Glutamatergic neuron (in vitro differentiated cells): ENCODE measurements at regions not wholly inside any gene's neighbourhood (a gene's known extent, or its start where the extent isn't known, plus 50 kb on each side); places are given as distances from the start of the nearest gene placed in this dataset.
"Not testable (repeated sequence)": the region's sequence is repeated elsewhere in the genome, so short reads cannot be mapped to it uniquely, and the experiment has no call there.

Experiments
- DNase-seq: peaks from one replicate; pipeline ENCODE4 v3.0.0; 2022
- H3K27ac Mint-ChIP-seq: one replicate; pipeline ENCODE4 v1.8.0; 2020; ENCODE audit warnings: mild to moderate bottlenecking, mixed read lengths, inconsistent platforms; ENCODE audit not compliant: unreplicated experiment
- H3K27me3 Mint-ChIP-seq: one replicate; pipeline ENCODE4 v1.8.0; 2020; ENCODE audit warnings: mild to moderate bottlenecking, moderate library complexity, mixed read lengths, inconsistent platforms; ENCODE audit not compliant: unreplicated experiment
- H3K36me3 Mint-ChIP-seq: one replicate; pipeline ENCODE4 v1.8.0; 2020; ENCODE audit warnings: mild to moderate bottlenecking, mixed read lengths, inconsistent platforms; ENCODE audit not compliant: unreplicated experiment
- H3K4me1 Mint-ChIP-seq: one replicate; pipeline ENCODE4 v1.8.0; 2020; ENCODE audit warnings: mild to moderate bottlenecking, low read depth, mixed read lengths, inconsistent platforms; ENCODE audit not compliant: unreplicated experiment
- H3K4me3 Mint-ChIP-seq: one replicate; pipeline ENCODE4 v1.8.0; 2020; ENCODE audit warnings: mild to moderate bottlenecking, mixed read lengths, inconsistent platforms; ENCODE audit not compliant: unreplicated experiment
- H3K9me3 Mint-ChIP-seq: one replicate; pipeline ENCODE4 v1.8.0; 2020; ENCODE audit warnings: mild to moderate bottlenecking, moderate library complexity, mixed read lengths, inconsistent platforms; ENCODE audit not compliant: unreplicated experiment
- TF ChIP-seq, protein P1 (sequence below): fragments of 200-600 bp; sonication (generic); IDR thresholded peaks from one replicate; pipeline ENCODE4 v1.5.0; 2021; ENCODE audit not compliant: partially characterized antibody, unreplicated experiment

DNA sequence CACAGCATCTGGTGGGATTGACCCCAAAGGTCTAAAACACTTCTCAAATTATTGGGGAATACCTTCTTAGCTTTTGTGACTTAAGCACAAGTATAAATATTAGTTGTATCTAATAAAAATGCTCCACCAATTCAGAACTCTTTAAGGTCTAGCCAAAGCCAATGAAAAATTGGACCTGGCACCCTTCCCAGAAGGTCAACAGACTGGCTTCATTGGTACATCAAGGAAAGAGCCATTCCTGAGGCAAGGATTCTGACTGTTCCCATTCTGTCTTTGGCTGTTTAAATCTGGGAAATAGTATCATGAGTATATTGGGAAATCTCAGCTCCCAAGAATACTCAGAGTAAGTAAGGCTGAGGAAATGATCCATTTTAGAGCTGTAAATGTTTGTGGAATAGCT lies 153.0 kb upstream of the TRPC5 start:
- no peak for DNase-seq
- Mint-ChIP-seq H3K27ac (no peak overlapping the region), H3K27me3 (no peaks in the 10 kb centered on the region), H3K36me3 (no peaks in the 10 kb centered on the region), H3K4me1 (no peaks in the 10 kb centered on the region), H3K9me3 (no peaks in the 10 kb centered on the region), H3K4me3 (no peak overlapping the region)
- TF ChIP-seq, protein P1, sequence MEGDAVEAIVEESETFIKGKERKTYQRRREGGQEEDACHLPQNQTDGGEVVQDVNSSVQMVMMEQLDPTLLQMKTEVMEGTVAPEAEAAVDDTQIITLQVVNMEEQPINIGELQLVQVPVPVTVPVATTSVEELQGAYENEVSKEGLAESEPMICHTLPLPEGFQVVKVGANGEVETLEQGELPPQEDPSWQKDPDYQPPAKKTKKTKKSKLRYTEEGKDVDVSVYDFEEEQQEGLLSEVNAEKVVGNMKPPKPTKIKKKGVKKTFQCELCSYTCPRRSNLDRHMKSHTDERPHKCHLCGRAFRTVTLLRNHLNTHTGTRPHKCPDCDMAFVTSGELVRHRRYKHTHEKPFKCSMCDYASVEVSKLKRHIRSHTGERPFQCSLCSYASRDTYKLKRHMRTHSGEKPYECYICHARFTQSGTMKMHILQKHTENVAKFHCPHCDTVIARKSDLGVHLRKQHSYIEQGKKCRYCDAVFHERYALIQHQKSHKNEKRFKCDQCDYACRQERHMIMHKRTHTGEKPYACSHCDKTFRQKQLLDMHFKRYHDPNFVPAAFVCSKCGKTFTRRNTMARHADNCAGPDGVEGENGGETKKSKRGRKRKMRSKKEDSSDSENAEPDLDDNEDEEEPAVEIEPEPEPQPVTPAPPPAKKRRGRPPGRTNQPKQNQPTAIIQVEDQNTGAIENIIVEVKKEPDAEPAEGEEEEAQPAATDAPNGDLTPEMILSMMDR, result no peak

- no peak for DNase-seq
- H3K9me3 Mint-ChIP-seq, result no peaks in the 10 kb centered on the region
- no peaks in the 10 kb centered on the region for H3K27me3 Mint-ChIP-seq
- H3K36me3 Mint-ChIP-seq, result no peaks in the 10 kb centered on the region
- TF ChIP-seq, protein P1, result no peak
- H3K27ac Mint-ChIP-seq, result no peak overlapping the region
- H3K4me1 Mint-ChIP-seq, result no peaks in the 10 kb centered on the region
- no peak overlapping the region for H3K4me3 Mint-ChIP-seq
Measured at GRCh38 chrX:112233164-112233563, 150.6 kb upstream of the TRPC5 start.

DNA sequence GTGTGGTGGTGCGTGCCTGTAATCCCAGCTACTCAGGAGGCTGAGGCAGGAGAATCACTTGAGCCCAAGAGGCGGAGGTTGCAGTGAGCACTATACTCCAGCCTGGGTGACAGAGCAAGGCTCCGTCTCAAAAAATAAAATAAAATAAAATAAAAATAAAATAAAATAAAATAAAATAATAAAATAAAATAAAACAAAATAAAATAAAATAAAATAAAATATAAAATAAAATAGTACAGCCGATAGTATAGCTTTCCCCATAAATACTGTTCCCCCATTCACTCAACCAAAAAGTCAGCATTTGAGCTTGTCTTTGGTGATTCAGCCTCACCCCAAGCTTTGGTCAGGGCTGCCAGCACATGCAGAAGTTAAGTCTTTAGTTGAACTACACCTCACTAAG lies 144.2 kb upstream of the TRPC5 start:
- H3K4me3 Mint-ChIP-seq, DNase-seq, H3K27me3 Mint-ChIP-seq, H3K27ac Mint-ChIP-seq, H3K36me3 Mint-ChIP-seq, H3K4me1 Mint-ChIP-seq, H3K9me3 Mint-ChIP-seq: not testable (repeated sequence)

DNA sequence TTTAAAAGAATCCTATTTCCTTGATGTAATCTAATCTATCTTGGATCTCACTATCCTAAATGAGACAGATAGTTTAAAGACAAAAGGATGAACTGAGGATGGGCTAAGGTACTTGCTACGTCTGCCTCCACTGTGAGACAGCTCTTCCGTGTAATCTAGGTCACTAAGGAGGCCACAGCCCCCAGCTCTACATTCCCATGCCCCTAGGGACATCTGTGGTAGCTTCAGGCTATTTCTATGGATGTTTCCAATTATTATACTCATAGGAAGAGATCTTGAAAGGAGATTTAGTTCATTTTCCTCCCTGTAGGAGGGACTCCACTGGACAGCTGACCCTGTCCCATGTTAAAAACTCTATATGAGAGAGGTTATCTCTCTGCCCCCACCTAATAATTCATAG lies 140.8 kb upstream of the TRPC5 start:
- no peaks in the 10 kb centered on the region for H3K27me3 Mint-ChIP-seq
- no peak overlapping the region for H3K27ac Mint-ChIP-seq
- H3K9me3 Mint-ChIP-seq, result no peaks in the 10 kb centered on the region

DNA sequence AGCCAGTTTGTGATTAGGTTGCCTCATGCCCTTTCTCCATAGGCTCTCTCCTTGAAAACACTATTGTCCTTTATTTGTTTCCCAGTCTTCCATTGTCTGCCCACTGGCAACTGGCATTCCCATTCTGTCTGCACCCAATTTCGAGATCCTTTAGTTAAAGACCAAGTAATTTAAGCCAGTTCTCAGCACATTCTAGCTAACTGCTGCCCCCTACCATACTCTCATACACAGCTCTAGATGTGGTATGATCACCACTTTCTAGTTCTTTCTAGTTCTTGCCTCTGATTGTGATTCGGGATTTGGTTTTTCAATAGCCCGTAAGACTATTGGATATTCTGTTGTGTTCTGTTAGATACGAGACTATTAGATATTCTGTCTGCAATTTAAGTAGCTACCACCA lies 135.8 kb upstream of the TRPC5 start:
- no peaks in the 10 kb centered on the region for H3K9me3 Mint-ChIP-seq
- no peak overlapping the region for H3K27ac Mint-ChIP-seq
- H3K36me3 Mint-ChIP-seq, result no peaks in the 10 kb centered on the region
- DNase-seq, result no peak
- H3K4me3 Mint-ChIP-seq, result no peak overlapping the region
- TF ChIP-seq, protein P1, result no peak
- no peaks in the 10 kb centered on the region for H3K27me3 Mint-ChIP-seq
- peaks cover 2% of the 10 kb centered on the region for H3K4me1 Mint-ChIP-seq

More for the DNA sequence above, 140.8 kb upstream of the TRPC5 start:
- Mint-ChIP-seq H3K36me3 (no peaks in the 10 kb centered on the region), H3K4me3 (no peak overlapping the region), H3K4me1 (peaks cover 2% of the 10 kb centered on the region)
- TF ChIP-seq, protein P1, result no peak
- DNase-seq, result no peak

DNA sequence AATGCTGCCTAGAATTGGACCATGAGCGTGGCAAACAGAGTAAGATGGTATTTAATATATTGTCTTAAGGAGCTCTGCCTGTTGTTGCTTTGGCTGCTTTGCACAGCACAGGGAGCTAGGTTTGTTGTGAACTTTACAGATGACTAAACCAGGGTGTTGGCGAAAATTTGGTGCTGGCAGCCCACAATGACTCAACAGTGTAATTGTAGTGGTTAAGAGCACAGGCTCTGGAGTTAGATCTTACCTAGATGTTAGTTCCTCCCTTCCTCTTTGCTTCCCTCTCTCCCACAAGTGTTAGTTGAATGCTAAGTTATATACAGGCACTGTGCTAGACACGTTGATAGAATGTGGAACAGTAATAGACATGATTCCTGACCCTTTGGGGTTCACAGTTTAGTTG lies 128.9 kb upstream of the TRPC5 start:
- DNase-seq, result no peak
- Mint-ChIP-seq H3K27me3 (no peaks in the 10 kb centered on the region), H3K4me1 (no peaks in the 10 kb centered on the region), H3K27ac (no peak overlapping the region), H3K36me3 (no peaks in the 10 kb centered on the region), H3K4me3 (no peak overlapping the region), H3K9me3 (no peaks in the 10 kb centered on the region)
- TF ChIP-seq, protein P1, result no peak
